HG03378 (cell line): ENCODE measurements at regions not wholly inside any gene's neighbourhood (a gene's known extent, or its start where the extent isn't known, plus 50 kb on each side); places are given as distances from the start of the nearest gene placed in this dataset.

Experiments used
- ATAC-seq: cut with Tn5 transposase; IDR thresholded peaks from one replicate; pipeline ENCODE4 v1.9.1; 2021; ENCODE audit warnings: mild to moderate bottlenecking, moderate library complexity; ENCODE audit not compliant: unreplicated experiment

DNA sequence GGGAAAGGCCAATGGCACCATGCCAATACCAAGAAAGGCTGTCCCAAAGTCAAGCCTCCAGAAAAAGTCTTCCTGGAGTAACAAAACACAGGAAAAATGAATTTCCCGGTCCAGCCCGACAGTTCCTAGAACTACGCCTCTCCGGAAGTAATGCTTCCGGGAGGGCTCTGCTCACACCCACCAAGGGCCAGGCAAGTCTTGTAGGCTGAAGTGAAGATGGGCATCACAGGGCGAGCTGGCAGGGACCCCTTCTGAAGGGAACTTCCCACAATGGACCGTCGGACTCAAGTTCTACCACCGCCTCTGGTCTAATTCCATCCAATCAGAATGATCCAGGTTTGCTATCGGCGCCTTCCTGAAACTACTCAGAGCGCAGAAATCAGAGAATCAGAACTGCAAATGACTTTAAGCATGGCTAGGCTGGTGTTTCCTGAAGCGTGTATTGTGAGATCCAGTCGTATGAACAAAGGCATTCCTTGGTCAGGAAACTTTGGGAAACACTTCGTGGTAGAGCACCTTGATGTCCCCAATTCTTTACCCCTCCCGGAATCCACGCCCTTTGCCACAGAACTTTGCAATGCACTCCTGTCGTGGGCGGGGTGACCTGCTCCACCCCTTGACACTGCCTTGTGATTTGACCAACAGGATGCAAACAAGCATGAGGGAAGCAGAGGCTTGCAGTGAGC, 127.8 kb downstream of the BCOR start:
- no peak for ATAC-seq

DNA sequence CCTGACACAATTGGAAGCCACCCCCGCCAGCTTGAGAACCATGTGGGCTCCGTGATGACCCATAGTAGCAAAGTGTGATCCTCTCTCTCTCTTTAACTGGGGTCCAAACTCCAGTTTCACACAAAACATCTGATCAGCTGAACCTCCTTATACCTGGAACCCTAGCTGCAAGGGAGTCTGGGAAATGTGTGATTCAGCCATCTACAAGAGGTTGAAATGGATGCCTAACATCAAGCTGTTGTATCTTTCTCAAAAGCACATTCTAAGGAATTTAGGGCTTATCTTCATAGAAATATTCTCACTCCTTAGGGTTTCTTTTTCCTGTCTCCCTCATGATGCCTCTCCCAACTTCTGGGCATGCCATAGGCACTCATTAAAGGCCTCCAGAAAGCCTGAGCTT, 126.0 kb downstream of the BCOR start:
- ATAC-seq = no peak

DNA sequence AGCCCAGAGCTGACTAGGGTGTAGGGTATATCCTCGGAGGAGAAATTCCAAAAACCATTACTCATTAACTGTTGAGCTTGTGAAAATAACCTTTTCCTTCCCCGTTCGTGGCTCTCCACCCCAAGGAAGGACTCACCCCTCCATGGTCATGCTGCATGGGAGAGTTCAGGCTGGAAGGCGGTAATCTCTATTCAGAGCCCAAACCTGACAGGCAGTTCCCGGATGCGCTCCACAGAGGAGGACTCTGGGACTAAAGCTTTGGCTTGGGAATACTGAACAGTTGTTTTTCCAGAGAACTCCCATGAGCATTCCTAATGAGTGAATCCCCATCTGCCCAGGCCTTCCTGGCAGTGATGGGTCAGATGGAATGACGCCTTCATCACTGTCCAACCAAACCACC, 125.4 kb downstream of the BCOR start:
- no peak for ATAC-seq

DNA sequence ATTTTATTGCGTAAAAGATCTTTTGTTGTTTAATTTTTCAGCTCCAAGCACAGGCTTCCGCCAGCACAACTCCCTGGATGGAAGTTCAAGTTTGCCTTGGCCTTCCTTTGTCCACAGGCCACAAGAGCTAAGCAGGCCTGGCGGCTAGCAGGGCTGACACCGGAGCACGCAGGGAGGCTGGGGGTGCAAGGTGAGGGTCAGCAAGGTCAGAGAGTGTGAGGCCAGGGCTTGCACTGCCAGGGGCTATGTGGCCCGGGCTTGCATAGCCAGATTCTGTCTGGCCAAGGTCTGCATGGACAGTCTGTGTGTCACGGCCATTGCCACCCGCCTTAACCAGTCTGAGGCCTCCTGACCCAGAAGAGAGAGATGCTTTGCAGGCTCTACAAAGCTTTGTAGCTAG, 123.9 kb downstream of the BCOR start:
- no peak for ATAC-seq

DNA sequence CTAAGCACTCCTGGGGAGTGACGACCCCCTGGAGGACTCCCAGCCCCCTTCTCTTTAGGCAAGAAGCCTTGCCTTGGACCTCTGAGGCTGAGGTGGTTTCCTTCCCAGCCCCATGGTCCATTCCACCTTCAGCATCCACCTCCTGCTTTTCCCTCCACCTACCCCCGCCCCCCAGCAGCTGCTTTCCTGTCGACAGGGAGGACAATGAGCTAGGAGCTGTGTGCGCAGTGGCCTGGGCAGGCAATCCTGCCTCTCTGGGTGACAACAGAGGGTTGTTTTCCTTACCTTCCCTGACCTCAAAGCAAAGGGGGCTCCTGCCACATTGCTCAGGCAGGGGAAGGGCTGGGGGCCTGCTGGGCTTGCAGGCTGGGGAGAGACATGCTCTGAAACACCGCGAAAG, 123.5 kb downstream of the BCOR start:
- no peak for ATAC-seq

DNA sequence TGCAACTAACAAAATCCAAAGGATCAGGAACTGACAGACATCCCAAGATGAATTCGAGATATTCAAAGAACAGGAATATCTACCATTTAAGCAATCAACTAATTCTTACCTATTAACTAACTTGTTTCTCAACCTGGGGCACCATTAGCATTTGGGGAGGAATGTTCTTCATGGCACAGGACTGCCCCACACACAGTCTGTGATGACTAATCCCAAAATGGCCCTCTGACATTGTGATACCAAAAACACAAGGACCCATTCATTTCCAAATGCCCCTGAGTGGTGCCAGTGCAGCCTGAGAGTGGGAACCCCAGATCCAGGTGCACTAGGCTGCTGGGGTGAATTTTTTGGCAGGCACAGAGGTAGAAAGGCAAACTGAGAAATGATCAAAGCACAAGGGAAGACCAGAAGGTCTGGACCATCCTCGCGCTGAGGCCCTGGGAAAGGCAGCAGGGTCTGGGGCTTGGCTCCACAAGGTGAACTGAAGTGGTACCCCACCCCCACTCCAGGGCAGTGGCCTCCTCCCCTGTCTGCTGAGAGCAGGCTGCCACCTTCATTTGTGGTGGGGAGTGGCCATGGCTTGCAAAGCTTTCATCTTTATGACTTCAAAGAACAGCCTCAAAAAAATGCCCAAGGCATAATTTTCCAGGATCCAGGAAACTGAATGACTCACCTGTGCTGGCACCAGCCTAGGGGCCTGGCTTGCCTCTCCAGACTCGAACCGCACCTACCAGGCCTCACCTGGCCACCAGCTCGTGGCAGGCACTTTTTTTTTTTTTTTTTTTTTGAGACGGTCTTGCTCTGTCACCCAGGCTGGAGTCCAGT, 122.4 kb downstream of the BCOR start:
- no peak for ATAC-seq

DNA sequence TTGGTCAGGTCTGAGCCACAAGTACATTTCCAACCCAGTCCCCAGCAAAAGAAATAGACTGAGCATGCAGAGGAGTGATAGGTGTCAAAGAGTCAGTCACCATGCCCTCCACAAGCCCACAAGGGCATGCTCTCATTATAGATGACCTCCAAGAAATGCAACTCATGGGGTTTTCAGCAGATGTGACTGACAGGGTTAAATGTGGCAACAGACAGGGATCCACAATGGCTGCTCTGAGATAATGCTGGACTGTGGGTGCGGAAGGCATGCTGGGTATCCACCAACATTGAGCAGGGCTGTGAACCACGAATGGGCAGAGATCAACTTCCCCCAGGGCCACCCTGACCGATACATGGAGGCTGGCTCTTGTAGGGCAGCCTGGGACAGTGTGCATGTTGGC, 115.8 kb downstream of the BCOR start:
- no peak for ATAC-seq

DNA sequence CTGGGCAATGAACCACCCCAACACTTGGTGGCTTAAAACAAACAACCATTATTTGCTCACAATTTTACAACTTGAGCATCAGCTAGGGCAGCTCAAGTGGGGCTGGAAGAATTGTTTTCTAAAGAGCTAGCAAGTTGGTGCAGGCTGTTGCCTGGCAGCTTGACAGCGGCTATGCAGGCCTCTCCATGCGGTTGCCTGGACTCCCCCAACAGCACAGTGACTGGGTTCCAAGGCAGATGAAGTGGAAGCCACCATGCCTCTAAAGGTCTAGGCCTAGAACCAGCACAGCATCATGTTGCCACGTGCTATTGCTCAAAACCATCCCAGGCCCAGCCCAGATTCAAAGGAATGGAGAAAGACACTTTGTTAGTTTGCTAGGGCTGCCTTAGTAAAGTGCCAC, 114.8 kb downstream of the BCOR start:
- ATAC-seq = no peak

DNA sequence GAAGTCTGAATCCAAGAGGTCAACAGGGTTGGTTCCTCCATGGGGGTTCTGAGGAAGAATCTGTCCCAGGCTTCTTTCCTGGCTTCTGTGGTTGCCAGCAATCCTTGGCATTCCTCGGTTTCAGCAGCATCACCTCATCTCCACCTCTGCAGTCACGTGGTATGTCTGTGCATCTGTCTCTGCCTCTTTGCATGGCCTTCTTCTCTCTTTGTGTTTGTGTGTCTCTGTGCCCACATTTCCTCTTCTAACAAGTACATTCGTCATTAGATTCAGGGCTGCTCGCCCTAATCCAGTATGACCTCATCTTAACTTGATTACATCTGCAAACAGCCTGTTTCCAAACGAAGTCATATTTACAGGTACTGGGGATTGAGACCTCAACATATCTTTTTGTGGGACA, 114.0 kb downstream of the BCOR start:
- no peak for ATAC-seq

DNA sequence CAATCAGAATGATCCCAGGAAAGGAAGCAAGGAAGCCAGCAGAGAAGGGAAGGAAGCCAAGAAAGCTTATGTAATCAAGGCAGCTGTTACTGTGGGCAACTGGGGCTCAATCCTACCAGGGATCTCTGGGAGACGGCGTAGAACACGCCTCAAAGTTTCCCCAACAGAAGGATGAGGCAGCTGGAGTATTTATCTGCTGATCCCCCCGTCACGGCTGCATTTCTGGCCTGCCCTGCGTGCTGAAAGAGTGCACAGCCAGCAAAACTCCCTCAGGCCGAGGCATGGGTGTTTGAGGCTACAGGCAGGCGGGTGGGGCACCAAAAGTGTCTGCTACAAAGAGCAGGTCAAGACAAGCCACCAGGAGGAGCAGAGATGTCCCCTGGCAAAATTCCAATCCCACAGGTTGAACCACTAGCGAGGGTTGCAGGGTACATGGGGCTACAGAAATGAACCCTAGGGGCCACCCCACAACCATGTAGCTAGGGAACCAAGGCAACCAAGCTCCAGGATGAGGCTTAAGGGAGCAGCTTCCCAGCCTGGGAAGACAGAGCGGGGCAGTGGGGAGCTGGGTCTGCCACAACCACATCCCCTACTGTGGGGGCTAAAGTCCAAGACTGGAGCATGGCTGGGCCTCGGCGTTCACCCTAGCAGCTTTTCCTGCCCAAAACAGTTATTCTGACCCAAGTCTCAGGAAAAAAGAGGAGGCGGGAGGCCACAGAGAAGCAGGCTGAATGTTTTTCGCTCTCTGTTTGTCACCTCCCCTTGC, 113.4 kb downstream of the BCOR start:
- no peak for ATAC-seq

DNA sequence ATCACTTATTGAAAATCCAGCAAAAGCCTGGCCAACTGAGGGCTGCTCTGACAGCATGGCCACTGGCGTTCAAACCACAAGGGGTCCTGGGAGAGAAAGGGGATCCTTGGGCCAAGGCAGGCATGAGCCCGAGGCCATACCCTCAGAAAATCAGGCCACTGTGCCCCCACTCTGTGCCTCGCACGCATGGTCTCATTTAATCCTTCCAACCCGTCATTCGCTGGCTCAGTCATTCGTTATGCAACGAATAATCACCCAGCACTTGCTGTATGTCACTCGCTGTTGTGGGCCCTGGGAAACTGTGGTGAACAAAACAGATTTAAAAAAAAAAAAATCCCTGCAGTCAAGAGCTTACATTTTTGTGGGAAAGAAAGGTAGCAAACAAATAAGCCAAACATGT, 112.7 kb downstream of the BCOR start:
- no peak for ATAC-seq

DNA sequence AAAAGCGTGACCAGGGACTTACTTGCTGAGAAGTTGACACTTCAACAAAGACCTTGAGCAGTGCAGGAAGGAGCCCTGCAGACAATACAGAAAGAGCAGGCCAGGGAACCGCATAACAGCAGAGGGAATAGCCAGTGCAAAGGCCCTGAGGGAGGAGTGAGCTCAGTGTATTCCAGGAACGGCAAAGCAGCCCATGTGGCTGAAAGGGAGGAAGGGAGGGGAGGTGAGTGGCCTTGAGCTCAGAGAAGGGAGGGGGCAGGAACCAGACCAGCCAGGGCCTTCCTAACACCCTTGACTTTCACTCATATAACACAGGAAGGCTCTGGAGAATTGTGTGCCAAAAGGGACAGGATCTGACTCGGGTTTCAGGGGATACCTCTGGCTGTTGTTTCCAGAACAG, 112.2 kb downstream of the BCOR start:
- ATAC-seq = no peak

DNA sequence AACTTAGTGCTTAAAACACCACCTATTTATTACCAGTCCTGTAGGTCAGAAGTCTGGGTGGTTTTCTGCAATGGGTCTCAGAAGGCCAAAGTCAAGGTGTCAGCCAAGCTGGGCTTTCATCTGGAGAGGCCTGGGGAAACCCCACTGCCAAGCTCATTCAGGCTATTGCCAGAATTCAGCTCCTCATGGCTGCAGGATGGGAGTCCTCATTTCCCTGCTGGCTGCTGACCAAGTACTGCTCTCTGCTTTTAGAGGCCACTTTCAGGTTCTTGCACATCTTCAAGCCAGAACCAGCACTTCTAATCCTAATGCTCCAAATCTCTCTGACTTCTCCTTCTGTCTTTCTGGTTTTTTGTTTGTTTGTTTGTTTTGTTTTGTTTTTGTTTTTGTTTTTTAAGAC, 109.3 kb downstream of the BCOR start:
- ATAC-seq = no peak

DNA sequence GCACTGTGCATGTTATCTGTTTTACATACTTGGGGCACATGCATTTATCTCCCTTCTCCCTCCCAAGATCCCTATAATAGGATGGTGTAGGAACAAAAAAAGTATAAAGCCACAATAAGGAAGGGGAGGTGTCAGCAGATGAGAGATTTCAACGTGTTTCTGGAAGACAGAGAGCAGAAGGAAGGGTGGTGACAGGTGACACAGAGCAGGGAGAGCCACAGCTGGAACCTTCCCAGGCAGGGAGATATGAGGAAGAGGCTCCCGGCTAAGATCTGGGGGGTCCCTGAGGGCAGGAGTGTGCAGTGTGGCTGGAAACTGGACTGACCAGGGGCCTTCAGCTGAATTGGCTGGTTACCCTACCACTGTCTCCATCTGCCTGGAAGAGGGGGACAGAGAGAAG, 107.4 kb downstream of the BCOR start:
- ATAC-seq = no peak

DNA sequence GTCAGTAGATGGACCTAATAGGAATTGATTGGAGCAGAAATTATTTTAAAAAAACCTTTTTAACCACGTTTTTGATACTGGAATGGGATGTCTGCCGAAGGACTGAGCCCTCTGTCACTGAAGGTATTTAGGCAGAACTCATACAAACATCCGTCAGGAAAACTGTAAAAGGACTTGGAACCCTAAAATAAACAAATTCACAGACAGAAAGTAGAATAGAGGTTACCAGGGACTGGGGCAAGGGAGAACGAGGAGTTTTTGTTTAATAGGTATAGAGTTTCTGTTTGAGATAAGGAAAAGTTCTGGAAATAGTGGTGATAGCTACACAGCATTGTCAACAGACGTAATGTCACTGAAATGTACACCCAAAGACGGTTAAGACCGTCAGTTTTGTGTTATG, 105.5 kb downstream of the BCOR start:
- ATAC-seq = no peak

DNA sequence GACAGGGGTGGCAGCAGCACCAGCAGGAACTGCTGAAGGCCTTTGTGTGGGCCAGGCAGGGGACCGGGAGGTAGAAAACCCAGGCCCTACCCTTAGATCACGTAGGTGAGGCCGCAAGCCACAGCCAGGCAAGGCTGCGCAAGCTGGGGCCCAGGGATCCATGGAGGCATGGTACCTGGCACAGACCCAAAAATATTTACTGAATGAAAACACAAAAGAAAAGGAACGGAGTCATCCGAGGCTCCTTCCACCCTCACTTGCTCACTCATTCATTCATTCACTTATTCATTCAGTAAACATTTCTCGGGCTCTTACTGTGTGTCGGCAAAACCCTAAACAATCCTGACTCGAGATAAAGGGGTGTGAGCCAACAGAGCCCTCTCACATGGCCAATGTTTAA, 102.3 kb downstream of the BCOR start:
- no peak for ATAC-seq

DNA sequence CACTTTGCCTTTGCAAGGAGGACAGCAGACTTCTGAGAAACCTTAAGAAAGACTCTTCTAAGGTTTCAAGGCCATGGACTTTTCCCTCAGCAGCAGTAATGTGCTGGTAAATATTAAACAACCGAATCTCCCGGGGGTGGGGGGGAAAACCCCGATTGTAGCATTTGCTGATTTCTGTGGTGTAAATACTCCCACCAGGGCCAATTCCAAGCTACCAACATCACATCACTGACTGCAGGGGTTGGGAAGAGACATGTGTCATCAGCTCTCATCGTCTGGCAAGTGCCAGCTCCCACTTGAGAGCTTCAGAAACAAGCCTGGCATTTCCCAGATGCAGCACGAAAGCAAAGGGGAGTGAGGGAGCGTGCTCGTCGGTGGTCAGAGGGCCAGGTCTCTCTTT, 101.2 kb downstream of the BCOR start:
- ATAC-seq = no peak

DNA sequence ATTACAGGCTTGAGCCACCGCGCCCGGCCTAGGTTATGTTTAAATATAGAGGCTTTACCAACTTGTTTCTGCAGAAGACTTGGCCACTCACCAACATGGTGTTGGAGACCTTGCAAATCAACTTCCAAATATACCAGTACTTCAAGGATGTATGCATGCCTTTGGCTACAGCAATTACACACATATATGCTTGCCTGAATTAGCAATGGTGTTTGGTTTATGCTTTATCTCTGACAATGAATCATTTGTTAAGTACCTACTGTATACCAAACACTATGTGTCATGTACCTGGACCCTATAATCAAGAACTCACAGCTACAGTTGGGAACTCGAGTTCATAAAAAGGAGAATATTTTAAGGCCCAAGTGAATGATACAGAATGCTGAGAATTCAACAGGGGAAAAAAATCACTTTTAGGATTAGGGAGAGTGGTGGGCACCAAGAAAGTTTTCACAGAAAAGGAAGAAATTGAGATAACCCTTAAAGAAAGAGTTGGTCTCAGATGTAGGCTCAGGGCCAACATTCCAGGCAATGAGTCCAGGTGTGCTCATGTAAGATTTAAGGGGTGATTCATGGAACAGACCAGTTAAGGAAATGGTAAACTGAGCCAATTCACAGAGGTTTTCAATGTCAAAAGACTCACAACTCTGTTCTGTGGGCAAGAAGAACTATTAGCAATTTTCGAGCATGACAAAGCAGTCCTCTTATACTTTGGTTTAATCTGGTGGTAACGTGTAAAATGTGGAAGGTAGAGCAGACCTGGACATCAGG, 98.9 kb downstream of the BCOR start:
- ATAC-seq = no peak
